SK-N-SH (cell line): ENCODE measurements at regions not wholly inside any gene's neighbourhood (a gene's known extent, or its start where the extent isn't known, plus 50 kb on each side); places are given as distances from the start of the nearest gene placed in this dataset.

Source experiments
- CTCF ChIA-PET: fragments of 300-600, 350-600 bp; formaldehyde crosslinking; extraction: SDS; loops from one replicate; lab custom pipeline; 2021; lab: Yijun Ruan, JAX
- POLR2A ChIA-PET: fragments of 350-600 bp; sonication (Branson Sonifier 250); formaldehyde crosslinking; extraction: SDS; loops from one replicate; lab custom pipeline; 2020; ENCODE audit warnings: antibody characterized with exemption, inconsistent platforms; lab: Yijun Ruan, JAX
- DNase-seq: peaks from one replicate; pipeline ENCODE4 v3.0.0; 2012
- H2AFZ ChIP-seq: fragments of 200-600 bp; sonication (generic); 2 replicates; pipeline ENCODE4 v1.8.1; 2016; ENCODE audit warnings: antibody characterized with exemption, mild to moderate bottlenecking, low read depth
- H3F3A ChIP-seq: fragments of 200-600 bp; sonication (generic); replicated peaks from 2 replicates; pipeline ENCODE3; 2016; ENCODE audit warnings: antibody characterized with exemption, mild to moderate bottlenecking; ENCODE audit not compliant: insufficient read depth
- H3K27ac ChIP-seq, 2 experiments: fragments of 200-500 bp in 1 of 2; fragments of 200-600 bp in 1 of 2; sonication (Bioruptor generic) in 1 of 2; sonication (generic), shearing (Covaris generic) in 1 of 2; 2 replicates each; pipeline versions ENCODE4 v1.5.1 to v1.6.1; 2014 to 2016; ENCODE audit warnings: low read depth in 2 of 2, inconsistent platforms in 1 of 2, low read length in 1 of 2, mild to moderate bottlenecking in 1 of 2, mixed read lengths in 1 of 2
- H3K27me3 ChIP-seq: fragments of 200-600 bp; sonication (generic), shearing (Covaris generic); 2 replicates; pipeline ENCODE4 v1.6.1; 2016; ENCODE audit warnings: mixed run types; ENCODE audit not compliant: insufficient read depth
- H3K36me3 ChIP-seq, 2 experiments: fragments of 200-500 bp in 1 of 2; fragments of 200-600 bp in 1 of 2; sonication (Bioruptor generic) in 1 of 2; sonication (generic) in 1 of 2; replicated peaks in 1 of 2; 2 replicates each; pipeline versions ENCODE3 to v1.5.1; 2014 to 2016; ENCODE audit warnings: low read length in 1 of 2, mild to moderate bottlenecking in 1 of 2; ENCODE audit not compliant: insufficient read depth in 2 of 2, control insufficient read depth in 1 of 2
- H3K4me1 ChIP-seq, 2 experiments: fragments of 200-500 bp in 1 of 2; fragments of 200-600 bp in 1 of 2; sonication (Bioruptor generic) in 1 of 2; sonication (generic), shearing (Covaris generic) in 1 of 2; 2 replicates each; pipeline versions ENCODE4 v1.5.1 to v1.6.1; 2014 to 2016; ENCODE audit warnings: low read depth in 1 of 2, low read length in 1 of 2, mixed run types in 1 of 2; ENCODE audit not compliant: insufficient read depth in 2 of 2, control insufficient read depth in 1 of 2
- H3K4me2 ChIP-seq: fragments of 200-600 bp; sonication (generic), shearing (Covaris generic); 2 replicates; pipeline ENCODE4 v1.6.1; 2017; ENCODE audit warnings: mixed run types
- H3K4me3 ChIP-seq, 2 experiments: fragments of 200-500 bp in 1 of 2; fragments of 200-600 bp in 1 of 2; sonication (Bioruptor generic) in 1 of 2; sonication (generic), shearing (Covaris generic) in 1 of 2; 2 replicates each; pipeline versions ENCODE4 v1.5.1 to v1.8.1; 2014 to 2016; ENCODE audit warnings: low read depth in 2 of 2, inconsistent platforms in 1 of 2, low read length in 1 of 2, mild to moderate bottlenecking in 1 of 2, mixed read lengths in 1 of 2, moderate library complexity in 1 of 2
- H3K79me2 ChIP-seq: fragments of 200-600 bp; sonication (generic); 2 replicates; pipeline ENCODE4 v1.8.1; 2017; ENCODE audit warnings: mild to moderate bottlenecking; ENCODE audit not compliant: insufficient read depth
- H3K9ac ChIP-seq: fragments of 200-600 bp; sonication (generic); 2 replicates; pipeline ENCODE4 v1.6.1; 2017; ENCODE audit warnings: mixed run types
- H3K9me2 ChIP-seq: fragments of 200-600 bp; sonication (generic); 2 replicates; pipeline ENCODE4 v1.6.1; 2017; ENCODE audit warnings: mixed run types
- H3K9me3 ChIP-seq: fragments of 200-600 bp; sonication (generic); 2 replicates; pipeline ENCODE4 v1.6.1; 2017; ENCODE audit warnings: mixed run types, mild to moderate bottlenecking, moderate library complexity
- H4K20me1 ChIP-seq: fragments of 200-600 bp; sonication (generic); 2 replicates; pipeline ENCODE4 v1.6.1; 2017; ENCODE audit warnings: mild to moderate bottlenecking, mixed run types; ENCODE audit not compliant: insufficient read depth
- CHD2 ChIP-seq: fragments of 150-350 bp; IDR thresholded peaks from 2 replicates; pipeline ENCODE4 v1.6.1; 2018; ENCODE audit warnings: low read length; ENCODE audit not compliant: partially characterized antibody
- CTCF ChIP-seq: fragments of 200-600 bp; sonication (generic); IDR thresholded peaks from 2 replicates; pipeline ENCODE4 v1.6.1; 2017; ENCODE audit warnings: antibody characterized with exemption, mild to moderate bottlenecking, moderate library complexity
- ELF1 ChIP-seq: IDR thresholded peaks from 2 replicates; pipeline ENCODE4 v1.4.0; 2012
- EZH2phosphoT487 ChIP-seq: fragments of 200-600 bp; sonication (generic); IDR thresholded peaks from 2 replicates; pipeline ENCODE4 v1.6.1; 2017; ENCODE audit warnings: low read depth, mixed run types, mild to moderate bottlenecking, antibody characterized with exemption, moderate library complexity, borderline replicate concordance
- FOSL2 ChIP-seq: IDR thresholded peaks from 2 replicates; pipeline ENCODE4 v1.4.0; 2012; ENCODE audit warnings: low read depth, mild to moderate bottlenecking, moderate library complexity, borderline replicate concordance
- FOXJ3 ChIP-seq: sonication (generic); formaldehyde crosslinking; IDR thresholded peaks from 2 replicates; pipeline ENCODE4 v1.5.1; 2020; ENCODE audit warnings: mild to moderate bottlenecking, missing genetic modification reagents
- GABPA ChIP-seq: IDR thresholded peaks from 2 replicates; pipeline ENCODE4 v1.4.0; 2012; ENCODE audit warnings: low read depth, mild to moderate bottlenecking
- GATA2 ChIP-seq: sonication (generic); formaldehyde crosslinking; IDR thresholded peaks from 2 replicates; pipeline ENCODE4 v1.5.0; 2020; ENCODE audit warnings: mild to moderate bottlenecking, missing genetic modification reagents
- IRF3 ChIP-seq: fragments of 150-350 bp; IDR thresholded peaks from 2 replicates; pipeline ENCODE4 v1.6.1; 2016; ENCODE audit warnings: mild to moderate bottlenecking, low read depth, low read length
- JUND ChIP-seq: IDR thresholded peaks from 2 replicates; pipeline ENCODE4 v1.4.0; 2012
- MAX ChIP-seq: IDR thresholded peaks from 2 replicates; pipeline ENCODE4 v1.4.0; 2012; ENCODE audit warnings: low read depth
- MEF2A ChIP-seq: IDR thresholded peaks from 2 replicates; pipeline ENCODE4 v1.4.0; 2012; ENCODE audit warnings: low read depth, borderline replicate concordance
- MXI1 ChIP-seq: IDR thresholded peaks from 2 replicates; pipeline ENCODE4 v1.6.1; 2012; ENCODE audit warnings: mild to moderate bottlenecking, low read depth, low read length, improper control_type of control experiment
- NFIC ChIP-seq: IDR thresholded peaks from 2 replicates; pipeline ENCODE4 v1.4.0; 2012; ENCODE audit warnings: borderline replicate concordance
- NRF1 ChIP-seq: IDR thresholded peaks from 2 replicates; pipeline ENCODE4 v1.6.1; 2012; ENCODE audit warnings: low read depth, mild to moderate bottlenecking, low read length
- POLR2AphosphoS5 ChIP-seq: IDR thresholded peaks from 2 replicates; pipeline ENCODE4 v1.6.1; 2012; ENCODE audit warnings: low read depth, low read length
- RAD21 ChIP-seq: IDR thresholded peaks from 2 replicates; pipeline ENCODE4 v1.6.1; 2012; ENCODE audit warnings: mild to moderate bottlenecking, low read length
- RXRA ChIP-seq: IDR thresholded peaks from 2 replicates; pipeline ENCODE4 v1.4.0; 2012; ENCODE audit warnings: low read depth, mild to moderate bottlenecking, borderline replicate concordance
- SIN3A ChIP-seq: IDR thresholded peaks from 2 replicates; pipeline ENCODE4 v1.6.1; 2012; ENCODE audit warnings: low read depth, mild to moderate bottlenecking, low read length, moderate library complexity, borderline replicate concordance
- SMC3 ChIP-seq: IDR thresholded peaks from 2 replicates; pipeline ENCODE4 v1.6.1; 2012; ENCODE audit warnings: low read depth, low read length, improper control_type of control experiment
- TAF1 ChIP-seq: IDR thresholded peaks from 2 replicates; pipeline ENCODE4 v1.6.1; 2012; ENCODE audit warnings: low read depth, mild to moderate bottlenecking, low read length, moderate library complexity, borderline replicate concordance
- TCF12 ChIP-seq: IDR thresholded peaks from 2 replicates; pipeline ENCODE4 v1.4.0; 2012
- USF2 ChIP-seq: fragments of 150-350 bp; IDR thresholded peaks from 2 replicates; pipeline ENCODE4 v1.6.1; 2017; ENCODE audit warnings: antibody characterized with exemption, low read length, low read depth, borderline replicate concordance
- YY1 ChIP-seq: IDR thresholded peaks from 2 replicates; pipeline ENCODE4 v1.4.0; 2012; ENCODE audit warnings: low read depth, mild to moderate bottlenecking
- WGBS: methylation state at CpG from one replicate; pipeline ENCODE4 v1.1.6; 2017; ENCODE audit warnings: low lambda C conversion rate; 5-methylcytosine and 5-hydroxymethylcytosine counted together

GRCh38 chr22:26918226-26918625 lies 260.8 kb downstream of the MIAT start:
- Histone ChIP-seq H3K9me3 (no peaks in the 10 kb centered on the region), H3K4me1 (no peaks in the 10 kb centered on the region), H3K9ac (no peak overlapping the region), H3K27ac (no peak overlapping the region), H3K79me2 (no peaks in the 10 kb centered on the region), H3K9me2 (no peaks in the 10 kb centered on the region), H3K36me3 (no peaks in the 10 kb centered on the region), H3K4me3 (no peak overlapping the region), H3K4me2 (no peak overlapping the region), H3K27me3 (peaks cover 4% of the 10 kb centered on the region; the same call in 1 of the 2 replicates), H4K20me1 (no peaks in the 10 kb centered on the region), H2AFZ (no peak overlapping the region; the same call in 1 of the 2 replicates), H3F3A (no peaks in the 10 kb centered on the region)
- POLR2A ChIA-PET = no interaction called here
- 66% methylated on average over 3 of the region's 3 CpGs for WGBS
- DNase-seq = no peak
- TF ChIP-seq RAD21 (no peak), MXI1 (no peak), NFIC (no peak), USF2 (no peak), FOSL2 (no peak), TCF12 (no peak), GATA2 (CRISPR knock-in tag) (no peak), ELF1 (no peak), MEF2A (no peak), RXRA (no peak), POLR2AphosphoS5 (no peak), CTCF (no peak)
- CTCF ChIA-PET = interaction anchor here (1.1 kb wide), 1 partner anchor 11 kb away, joined by 3 read pairs; no protein-coding TSS in a partner anchor

GRCh38 chr22:26921726-26922125 lies 264.3 kb downstream of the MIAT start:
- WGBS = 21% methylated on average over 2 of the region's 2 CpGs
- Histone ChIP-seq H2AFZ (no peak overlapping the region), H3K36me3 (no peaks in the 10 kb centered on the region), H4K20me1 (no peaks in the 10 kb centered on the region), H3K27me3 (peaks cover 4% of the 10 kb centered on the region; the same call in 1 of the 2 replicates), H3K9me2 (no peaks in the 10 kb centered on the region), H3K4me2 (no peak overlapping the region), H3K4me1 (no peaks in the 10 kb centered on the region), H3K79me2 (no peaks in the 10 kb centered on the region), H3K9ac (no peak overlapping the region), H3F3A (no peaks in the 10 kb centered on the region), H3K27ac (no peak overlapping the region), H3K4me3 (no peak overlapping the region), H3K9me3 (no peaks in the 10 kb centered on the region)
- ChIA-PET CTCF (no interaction called here), POLR2A (no interaction called here)
- DNase-seq = no peak
- TF ChIP-seq MEF2A (no peak), TCF12 (no peak), MAX (no peak), CHD2 (no peak), JUND (no peak), USF2 (no peak), IRF3 (no peak), GABPA (no peak), YY1 (no peak), TAF1 (no peak), NRF1 (no peak), GATA2 (CRISPR knock-in tag) (no peak), FOXJ3 (no peak), RAD21 (no peak), SMC3 (no peak), EZH2phosphoT487 (no peak), SIN3A (no peak), FOSL2 (no peak)
